ENCODE measurements at regions not wholly inside any gene's neighbourhood (a gene's known extent, or its start where the extent isn't known, plus 50 kb on each side); places are given as distances from the start of the nearest gene placed in this dataset.

- TF ChIP-seq CTCF (IDR thresholded peaks at IDR 0.05; ENCODE audit: low read depth, low read length) (no peak), POLR2A (IDR thresholded peaks at IDR 0.05; ENCODE audit: extremely low read depth, insufficient read length) (no peak)
Measured at GRCh38 chr18:965921-966758, 61.5 kb downstream of the ADCYAP1 start.
